OCI-LY3 (cell line): ENCODE measurements at regions not wholly inside any gene's neighbourhood (a gene's known extent, or its start where the extent isn't known, plus 50 kb on each side); places are given as distances from the start of the nearest gene placed in this dataset.
"Not testable (repeated sequence)": the region's sequence is repeated elsewhere in the genome, so short reads cannot be mapped to it uniquely, and the experiment has no call there.

Experiments
- H2AFZ ChIP-seq: fragments of 200-600, 300-600 bp; shearing (Covaris generic); 2 replicates; pipeline ENCODE4 v1.6.0; 2014; ENCODE audit warnings: antibody characterized with exemption, low read depth, low read length
- H3K27ac ChIP-seq: fragments of 200-600, 300-600 bp; sonication (generic); 2 replicates; pipeline ENCODE4 v1.5.1; 2014; ENCODE audit warnings: mild to moderate bottlenecking, low read length, moderate library complexity, mixed read lengths
- H3K27me3 ChIP-seq: fragments of 200-600, 300-600 bp; sonication (generic); 2 replicates; pipeline ENCODE4 v1.6.1; 2014; ENCODE audit warnings: low read depth, low read length, mixed read lengths
- H3K36me3 ChIP-seq: fragments of 200-600, 300-600 bp; sonication (generic); replicated peaks from 2 replicates; pipeline ENCODE3; 2014; ENCODE audit warnings: low read depth, low read length, mixed read lengths
- H3K4me1 ChIP-seq: fragments of 300-600, 200-600 bp; sonication (generic); 2 replicates; pipeline ENCODE4 v1.6.1; 2014; ENCODE audit warnings: low read length, mixed read lengths
- H3K4me2 ChIP-seq: fragments of 200-600, 300-600 bp; sonication (generic); 2 replicates; pipeline ENCODE4 v1.6.1; 2014; ENCODE audit warnings: low read length, mixed read lengths
- H3K4me3 ChIP-seq: fragments of 300-600, 200-600 bp; sonication (generic); 2 replicates; pipeline ENCODE4 v1.5.1; 2014; ENCODE audit warnings: antibody characterized with exemption, mild to moderate bottlenecking, low read length, moderate library complexity
- H3K79me2 ChIP-seq: fragments of 300-600, 200-600 bp; shearing (Covaris generic); 2 replicates; pipeline ENCODE4 v1.6.1; 2014; ENCODE audit warnings: mild to moderate bottlenecking, low read length, mixed read lengths
- H3K9ac ChIP-seq: fragments of 300-600, 200-600 bp; shearing (Covaris generic); 2 replicates; pipeline ENCODE4 v1.6.0; 2014; ENCODE audit warnings: mild to moderate bottlenecking, low read length, moderate library complexity
- H3K9me3 ChIP-seq: fragments of 200-600, 300-600 bp; shearing (Covaris generic); 2 replicates; pipeline ENCODE4 v1.6.1; 2014; ENCODE audit warnings: low read length, mixed read lengths; ENCODE audit not compliant: insufficient read depth
- H4K20me1 ChIP-seq: fragments of 200-600, 300-600 bp; sonication (generic); 2 replicates; pipeline ENCODE4 v1.6.1; 2016; ENCODE audit warnings: low read length, mixed read lengths; ENCODE audit not compliant: insufficient read depth

DNA sequence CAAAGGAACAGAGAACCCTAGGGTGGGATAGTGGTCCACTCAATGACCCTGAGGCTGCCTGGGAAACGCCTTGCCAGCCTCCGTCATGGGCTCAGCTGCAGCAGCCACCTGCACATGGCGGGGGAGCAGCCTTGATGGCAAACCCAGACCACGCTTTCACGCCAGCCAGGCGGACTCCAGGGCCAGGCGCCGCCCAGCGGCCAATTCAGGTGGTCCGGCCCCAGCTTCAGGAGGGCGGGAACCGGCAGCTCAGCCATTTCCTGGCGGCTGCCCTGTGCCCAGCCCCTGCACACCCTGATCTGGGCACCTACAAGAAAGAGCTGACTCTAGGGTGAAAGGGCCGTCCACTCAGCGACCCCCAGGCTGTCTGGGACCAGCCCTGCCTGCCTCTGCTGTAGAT lies 87.5 kb downstream of the POTEG start:
- not testable (repeated sequence) for H3K27me3 ChIP-seq, H3K27ac ChIP-seq, H4K20me1 ChIP-seq, H3K9ac ChIP-seq, H3K9me3 ChIP-seq, H3K4me2 ChIP-seq, H3K4me3 ChIP-seq, H3K79me2 ChIP-seq, H3K36me3 ChIP-seq, H3K4me1 ChIP-seq, H2AFZ ChIP-seq

DNA sequence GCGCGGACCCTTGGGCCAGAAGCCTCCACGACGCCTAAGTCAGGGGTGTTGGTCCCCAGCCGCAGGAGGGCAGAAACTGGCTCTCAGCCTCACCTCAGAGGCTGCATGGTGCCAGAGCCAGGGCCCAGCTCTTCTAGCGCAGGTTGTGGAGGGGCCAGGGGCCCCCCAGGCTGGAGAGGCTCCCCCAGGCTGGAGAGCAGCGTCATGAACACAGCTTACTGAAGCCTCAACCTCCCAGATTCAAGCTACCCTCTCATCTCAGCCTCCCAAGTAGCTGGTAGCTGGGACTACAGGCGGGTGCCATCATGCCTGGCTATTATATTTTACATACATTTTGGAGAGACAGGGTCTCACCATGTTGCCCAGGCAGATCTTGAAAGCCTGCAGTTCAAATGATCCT lies 87.0 kb downstream of the POTEG start:
- not testable (repeated sequence) for H2AFZ ChIP-seq, H3K36me3 ChIP-seq, H3K79me2 ChIP-seq, H3K9ac ChIP-seq, H4K20me1 ChIP-seq, H3K27ac ChIP-seq, H3K4me3 ChIP-seq, H3K9me3 ChIP-seq, H3K27me3 ChIP-seq, H3K4me1 ChIP-seq, H3K4me2 ChIP-seq
